ENCODE measurements at regions not wholly inside any gene's neighbourhood (a gene's known extent, or its start where the extent isn't known, plus 50 kb on each side); places are given as distances from the start of the nearest gene placed in this dataset.

DNA sequence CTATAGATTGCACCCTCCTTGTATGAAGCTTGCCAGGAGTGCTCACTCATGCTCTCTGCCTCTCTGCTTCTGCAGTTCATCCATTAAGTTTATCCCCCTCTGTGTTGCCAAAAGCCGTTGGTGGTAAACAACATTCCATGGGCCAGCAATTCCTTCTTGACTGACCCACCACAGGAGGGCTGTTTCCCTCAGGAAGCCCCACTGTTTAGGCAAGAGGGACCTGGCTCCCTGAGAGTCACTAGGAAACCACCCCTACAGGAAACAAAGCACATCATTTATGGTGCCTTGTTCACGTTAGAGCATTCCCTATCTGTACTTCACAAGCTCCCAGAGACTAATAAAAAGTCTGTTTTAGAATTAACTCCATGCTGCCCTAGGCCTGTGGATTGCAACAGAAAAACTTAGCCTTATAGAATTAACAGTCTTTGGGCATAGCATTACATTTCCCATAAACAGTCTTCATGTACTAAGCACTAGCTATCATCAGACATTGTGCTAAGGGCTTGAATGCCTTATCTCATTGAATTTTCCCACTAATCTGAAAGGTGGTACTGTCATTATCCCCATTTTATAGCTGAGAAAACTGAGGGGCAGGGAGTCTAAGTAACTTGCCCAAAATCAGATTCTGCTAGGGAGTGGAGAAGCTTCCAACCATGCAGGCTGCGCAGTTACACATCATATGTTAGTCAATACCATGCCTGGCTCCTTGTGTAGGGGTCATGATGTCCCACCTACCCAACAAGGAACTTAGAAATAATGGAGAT, 149.9 kb downstream of the SHQ1 start:
- DNase-seq: no peak

GRCh38 chr3:72697717-72698116, 150.5 kb downstream of the SHQ1 start:
- DNase-seq: no peak

DNA sequence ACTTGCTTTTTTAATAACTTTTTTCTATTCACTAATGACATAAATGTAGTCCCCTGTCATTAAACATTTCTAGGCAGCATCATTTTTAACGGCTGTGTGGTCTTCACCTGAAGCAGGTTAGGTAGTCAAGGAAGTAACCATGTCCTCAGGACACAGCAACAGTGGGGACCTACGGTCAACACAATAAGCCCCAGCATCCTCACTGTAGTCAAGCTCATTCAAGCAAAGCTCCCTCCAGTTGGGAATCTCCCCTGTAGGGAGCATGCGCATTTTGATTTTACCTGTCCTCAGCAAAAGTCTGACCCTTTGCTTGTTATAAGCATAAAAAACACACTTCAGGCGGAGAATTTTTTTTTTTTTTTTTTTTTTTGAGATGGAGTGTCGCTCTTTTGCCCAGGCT, 151.4 kb downstream of the SHQ1 start:
- DNase-seq: no peak

GRCh38 chr3:72694398-72694797, 153.8 kb downstream of the SHQ1 start:
- DNase-seq: no peak

- DNase-seq: no peak
Measured at GRCh38 chr3:72692990-72693389, 155.3 kb downstream of the SHQ1 start.

DNA sequence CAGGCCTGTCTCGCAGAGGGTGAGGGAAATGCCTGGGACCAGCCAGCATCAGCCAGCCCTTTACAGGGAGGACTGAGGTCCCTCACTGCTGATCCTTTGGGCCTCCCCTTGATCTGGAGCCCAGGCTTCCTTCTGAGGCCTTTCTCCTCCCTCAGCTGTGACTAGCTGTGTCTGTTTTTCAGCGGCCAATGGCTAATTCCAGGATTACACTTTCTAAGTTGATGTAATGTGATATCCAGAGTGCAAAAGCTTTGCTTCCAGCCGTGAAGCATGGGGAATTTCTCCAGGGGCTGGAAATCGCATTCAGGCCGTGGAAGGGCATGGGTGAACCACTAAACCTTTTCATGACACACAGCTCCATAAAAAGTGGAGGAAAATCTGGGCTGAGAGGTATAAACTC, 157.6 kb downstream of the SHQ1 start:
- DNase-seq: no peak

DNA sequence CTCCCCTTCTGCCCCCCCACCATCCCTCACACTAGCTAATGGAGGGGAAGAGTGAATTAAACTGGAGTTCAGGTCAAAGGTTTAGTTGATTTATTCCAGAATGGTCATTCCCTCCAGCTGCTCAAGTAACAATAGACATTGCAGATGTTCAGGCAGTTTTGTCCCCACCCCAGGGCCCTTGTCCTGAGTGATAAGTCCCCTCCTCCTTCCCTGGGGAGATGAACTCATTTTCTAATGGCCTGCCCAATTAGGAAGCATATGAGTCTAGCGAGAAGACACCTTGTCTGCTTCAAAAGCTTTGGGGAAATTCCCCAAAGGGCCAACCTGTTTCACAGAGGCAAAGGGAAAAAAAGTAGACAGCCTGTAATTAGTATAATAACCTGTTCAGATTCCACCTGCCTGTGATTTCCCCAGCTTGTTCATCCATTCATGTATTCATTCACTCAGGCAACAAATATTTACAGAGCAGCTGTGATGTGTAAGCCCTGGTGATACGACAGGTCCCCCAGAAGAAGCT, 165.3 kb downstream of the SHQ1 start:
- peak; percentile 61 for DNase-seq

DNA sequence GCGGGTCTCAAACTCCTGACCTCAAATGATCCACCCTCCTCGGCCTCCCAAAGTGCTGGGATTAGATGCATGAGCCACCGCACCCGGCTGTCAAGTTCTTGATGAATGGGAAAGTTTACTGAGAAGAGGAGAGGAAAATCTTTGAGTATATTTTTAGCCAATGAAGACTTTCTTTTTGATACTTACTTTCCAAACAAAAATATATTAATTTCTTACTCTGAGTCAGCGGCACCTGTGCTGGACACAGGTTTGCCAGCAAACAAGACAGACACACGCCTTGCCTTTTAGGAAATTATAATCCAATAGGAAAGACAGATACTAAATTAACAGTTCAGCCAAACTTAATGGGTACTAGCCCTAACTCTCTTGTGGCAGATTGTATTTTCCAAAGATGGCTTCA, 166.6 kb downstream of the SHQ1 start:
- DNase-seq: no peak

GRCh38 chr3:72680766-72681165, 167.5 kb downstream of the SHQ1 start:
- DNase-seq: no peak

DNA sequence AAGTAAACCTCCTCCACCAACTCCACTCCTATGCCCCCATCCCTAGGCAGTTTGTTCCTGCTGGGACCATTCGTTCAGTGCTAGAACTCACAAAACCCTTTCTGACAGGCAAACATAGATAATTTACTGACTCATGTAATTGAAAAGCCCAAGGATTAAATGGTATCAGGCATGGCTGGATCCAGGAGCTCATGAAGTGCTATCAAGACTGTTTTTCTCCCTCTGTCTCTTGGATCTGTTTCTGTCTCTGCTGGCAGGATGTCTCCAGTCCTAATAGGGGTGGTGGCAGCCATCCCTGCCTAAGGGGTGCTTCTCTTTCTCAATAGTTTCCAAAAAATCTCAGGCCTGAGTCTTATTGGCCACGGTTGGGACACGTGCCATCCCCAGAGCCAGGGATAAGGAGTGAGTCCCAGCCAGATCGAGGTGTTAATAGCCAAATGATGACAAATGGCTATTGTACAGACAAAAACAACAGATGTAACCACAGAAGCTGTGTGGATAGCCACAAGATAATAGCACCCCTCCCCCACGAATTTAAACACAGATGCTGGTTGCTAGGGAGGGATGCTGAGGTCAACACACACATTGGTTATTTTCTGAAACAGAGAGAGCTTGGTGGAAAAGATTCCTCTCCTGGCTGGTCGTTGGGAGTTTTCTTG, 168.6 kb downstream of the SHQ1 start:
- no peak for DNase-seq

DNA sequence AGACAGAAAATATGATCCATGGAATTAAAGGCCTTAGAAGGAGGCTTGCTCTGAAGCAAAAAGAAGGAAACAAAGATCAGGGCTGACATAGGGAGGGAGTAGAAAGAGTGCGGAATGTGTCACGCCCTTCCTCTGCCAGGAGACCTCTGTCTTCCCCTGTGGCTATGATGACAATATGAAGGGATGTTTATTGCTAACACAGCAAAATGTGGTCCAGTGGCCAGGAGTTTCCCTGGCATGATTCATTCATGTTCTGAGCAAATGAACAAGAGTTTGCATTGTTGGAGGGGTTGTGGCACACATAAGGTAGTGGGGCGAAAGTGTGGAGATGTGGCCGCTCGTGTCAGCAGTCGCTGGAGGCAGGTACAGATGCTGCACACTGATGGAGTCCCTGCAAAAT, 169.4 kb downstream of the SHQ1 start:
- no peak for DNase-seq

DNA sequence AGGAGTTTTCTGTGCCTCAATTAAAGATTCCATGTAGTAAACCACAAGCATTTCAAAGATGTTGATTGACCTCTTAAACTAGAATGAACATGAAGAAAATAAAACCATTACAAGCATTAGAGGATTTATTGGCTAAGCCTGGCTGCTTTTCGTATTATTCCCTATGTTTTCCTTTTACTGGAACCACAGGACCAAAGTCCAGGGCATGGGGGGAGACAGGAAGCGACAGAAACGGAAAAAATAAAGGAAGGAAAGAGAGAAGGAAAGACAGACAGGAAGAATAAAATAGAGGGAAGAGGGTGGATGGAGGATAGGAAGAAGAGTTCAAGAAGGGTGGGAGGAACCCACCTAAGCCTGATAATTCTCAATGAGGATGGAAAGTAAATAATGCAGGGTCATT, 169.9 kb downstream of the SHQ1 start:
- DNase-seq: no peak

DNA sequence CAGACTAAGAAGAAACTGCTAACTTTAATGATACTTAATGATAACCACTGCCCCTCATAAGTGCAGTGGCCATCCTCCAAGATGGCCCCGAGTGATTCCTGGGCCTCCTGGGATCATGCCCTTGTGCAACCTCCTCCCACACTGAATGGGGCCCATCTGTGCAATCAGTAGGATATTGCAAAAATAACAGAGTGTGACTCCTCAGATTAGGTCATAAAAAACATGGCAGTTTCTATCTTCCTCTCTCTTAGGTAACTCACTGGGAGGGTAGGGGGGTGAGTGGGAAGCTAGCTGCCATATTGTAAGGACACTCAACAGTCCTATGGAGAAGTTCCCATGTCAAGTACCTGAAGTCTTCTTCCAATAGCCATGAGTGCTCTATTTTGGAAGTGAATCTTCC, 173.0 kb downstream of the SHQ1 start:
- DNase-seq: no peak

GRCh38 chr3:72673011-72673771, 175.1 kb downstream of the SHQ1 start:
- DNase-seq: no peak

DNA sequence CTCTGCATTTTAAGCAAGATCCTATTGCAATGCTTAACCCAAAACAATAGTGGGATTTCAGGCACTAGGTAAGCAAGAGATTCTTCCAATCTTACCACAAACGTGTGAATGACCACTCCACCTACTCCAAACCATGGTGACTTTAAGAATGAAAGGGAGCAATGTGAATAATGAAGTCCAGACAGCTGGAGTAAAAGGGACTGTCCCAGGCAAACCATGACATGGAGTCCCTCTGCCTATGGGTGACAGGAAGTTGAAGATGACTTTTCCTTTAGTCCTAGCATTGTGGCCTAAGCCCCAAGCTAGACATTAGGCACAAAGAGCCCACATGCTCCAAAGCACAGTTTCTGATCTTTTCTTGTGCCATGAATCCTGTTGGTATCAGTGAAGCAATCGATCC, 179.0 kb downstream of the SHQ1 start:
- DNase-seq: no peak

DNA sequence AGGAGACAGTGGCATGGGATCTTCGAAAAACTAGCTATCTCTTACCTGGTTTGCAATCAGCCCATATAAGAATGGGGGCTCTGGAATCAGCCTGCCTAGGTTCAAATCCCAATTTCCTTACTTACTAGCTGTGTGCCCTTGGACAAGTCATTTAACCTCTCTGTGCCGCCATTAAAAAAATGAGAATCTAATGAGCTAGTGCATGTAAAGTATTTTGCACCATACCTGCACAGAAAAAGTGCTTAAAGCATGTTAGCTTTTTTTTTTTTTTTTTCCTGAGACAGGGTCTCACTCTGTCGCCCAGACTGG, 181.8 kb downstream of the SHQ1 start:
- no peak for DNase-seq

DNA sequence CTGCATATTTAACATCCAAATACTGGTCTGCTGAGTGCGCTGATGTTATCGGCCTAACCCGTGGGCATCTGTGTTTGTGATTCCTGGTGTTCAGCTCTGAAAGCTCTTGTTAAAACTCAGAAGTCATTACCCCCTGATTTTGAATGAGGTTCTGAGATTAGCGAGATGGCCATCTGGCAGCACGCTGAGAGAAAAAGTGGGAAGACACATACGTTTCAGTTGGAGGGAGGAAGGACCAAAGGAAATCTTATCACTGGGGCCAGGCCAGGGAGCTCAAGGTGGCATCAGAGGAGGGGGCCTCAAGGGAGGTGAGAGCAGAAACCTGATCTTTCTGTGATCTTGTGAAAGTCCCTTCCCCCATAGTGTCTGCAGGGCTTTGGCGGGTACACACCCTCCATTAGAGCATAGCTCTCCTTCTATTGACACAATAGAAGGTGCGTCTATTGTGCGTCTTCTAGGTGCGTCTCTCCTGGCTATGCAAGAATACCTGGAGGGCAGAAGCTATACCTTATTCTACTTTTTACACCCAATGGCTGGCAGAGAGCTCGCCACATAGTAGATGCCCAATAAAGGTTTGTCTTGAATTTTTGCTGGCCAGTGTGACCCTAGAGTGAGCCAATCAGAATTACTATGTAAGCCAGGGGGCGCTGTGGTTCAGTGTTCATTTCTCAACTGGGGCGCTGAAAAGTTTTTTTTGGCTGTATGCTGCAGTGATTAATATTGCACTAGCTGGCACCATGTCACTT, 182.4 kb downstream of the SHQ1 start:
- no peak for DNase-seq

GRCh38 chr3:72665103-72665502, 183.1 kb downstream of the SHQ1 start:
- DNase-seq: no peak

DNA sequence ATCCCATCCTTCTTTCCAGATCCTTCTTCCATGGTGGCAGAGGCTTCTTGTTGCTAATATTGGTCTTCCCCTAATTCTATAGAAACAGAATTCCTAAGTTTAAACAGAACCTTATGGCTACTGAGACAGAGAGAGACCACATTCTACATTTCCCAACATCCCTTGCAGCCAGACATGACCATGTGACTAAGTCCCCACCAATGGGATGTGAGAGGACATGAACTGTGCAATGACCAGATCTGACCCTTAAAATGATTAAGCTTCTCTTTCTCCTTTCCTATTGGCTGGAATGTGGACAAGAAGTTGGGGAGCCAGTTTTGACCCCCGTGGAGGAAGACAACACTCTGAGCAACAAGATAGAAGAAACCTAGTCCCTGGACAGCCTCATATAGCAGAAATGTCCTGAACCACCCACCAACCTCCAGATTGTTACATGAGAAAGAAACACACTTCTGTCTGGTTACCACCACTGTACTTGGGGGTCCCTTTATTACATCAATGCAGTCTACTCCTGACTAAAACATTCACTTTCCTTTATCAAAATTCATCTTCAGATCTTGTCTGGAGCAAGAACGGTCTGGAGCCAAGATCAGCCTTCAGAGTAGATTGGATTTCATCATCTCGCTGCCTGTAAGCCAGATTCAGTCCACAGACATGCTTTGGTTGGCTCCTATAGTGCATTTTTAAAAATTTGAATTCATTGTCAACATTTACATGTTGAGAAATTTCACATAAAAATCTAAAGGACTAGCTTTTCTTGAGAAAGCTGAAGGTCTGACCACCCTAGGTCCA, 183.9 kb downstream of the SHQ1 start:
- DNase-seq: no peak

DNA sequence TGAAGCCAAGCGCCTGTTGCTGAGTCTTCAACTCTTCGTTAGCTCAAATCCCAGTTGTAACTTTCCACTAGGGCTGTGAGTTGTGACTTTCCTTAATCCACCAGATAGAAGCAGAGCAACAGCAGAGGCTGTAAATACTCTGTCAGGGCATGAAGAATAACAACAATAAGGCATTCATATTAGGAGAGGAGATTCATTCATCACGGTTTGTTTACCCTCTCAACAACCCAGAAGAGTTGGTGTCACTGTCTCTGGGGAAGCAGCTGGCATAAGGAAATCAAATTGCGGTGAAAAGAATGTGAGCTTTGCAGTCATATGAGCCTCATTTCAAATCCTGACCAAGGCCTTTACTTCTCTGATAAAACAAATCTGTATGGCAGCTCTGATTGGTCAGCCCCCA, 184.8 kb downstream of the SHQ1 start:
- peak; percentile 16 for DNase-seq

DNA sequence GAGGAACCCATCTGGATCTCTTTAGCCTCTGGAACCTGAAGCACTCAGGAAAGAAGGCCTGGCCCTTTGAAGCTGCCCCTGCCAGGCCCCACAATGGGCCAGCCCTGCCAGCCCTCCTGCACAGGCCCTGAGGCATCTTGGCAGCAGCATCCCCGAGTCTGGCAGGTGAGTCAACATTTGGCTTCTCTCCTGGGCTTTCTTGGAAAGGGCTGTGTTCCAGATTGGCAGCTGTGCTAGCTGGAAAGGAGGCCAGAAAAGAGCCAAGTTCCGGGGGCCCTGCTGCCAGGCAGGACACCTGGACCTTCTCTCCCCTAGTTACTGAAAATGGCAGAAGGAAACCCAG, 187.2 kb downstream of the SHQ1 start:
- peak; percentile 90 for DNase-seq

DNA sequence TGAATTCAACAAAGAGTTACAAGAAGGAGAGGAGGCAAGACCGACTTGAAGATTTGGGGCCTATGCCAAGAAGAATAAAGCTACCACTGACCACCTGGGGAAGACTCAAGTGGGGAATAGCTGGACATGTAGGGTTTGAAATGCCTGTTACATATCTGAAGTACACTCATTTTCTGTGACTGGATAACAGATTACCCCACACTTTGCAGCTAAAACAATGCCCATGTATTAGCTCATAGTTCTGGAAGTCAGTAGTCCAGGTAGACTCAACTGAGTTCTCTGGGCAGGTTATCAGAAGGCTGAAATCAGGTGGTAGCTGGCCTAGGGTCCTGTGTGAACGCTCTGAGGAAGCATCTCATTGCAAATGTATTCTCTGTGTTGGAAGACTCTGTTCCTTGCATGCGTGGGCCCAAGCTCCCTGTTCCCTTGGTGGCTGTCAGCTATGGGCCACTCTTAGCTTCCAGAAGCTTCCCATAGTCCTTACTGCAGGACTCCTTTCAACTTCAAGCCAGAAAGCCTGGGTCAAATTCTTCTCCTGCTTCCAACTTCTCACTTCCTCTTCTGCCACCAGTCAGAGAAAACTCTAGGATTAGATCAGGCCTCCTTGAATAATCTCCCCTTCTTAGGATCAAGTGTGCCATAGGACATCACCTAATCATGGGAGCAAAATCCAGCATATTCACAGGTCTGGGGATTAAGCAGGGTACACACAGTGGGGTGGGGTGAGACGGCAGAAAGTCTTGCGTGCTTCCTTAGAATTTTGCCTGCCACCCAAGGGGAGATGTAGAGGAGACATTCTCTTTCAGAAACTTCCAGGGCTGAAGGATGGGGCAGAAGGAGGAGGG, 187.8 kb downstream of the SHQ1 start:
- no peak for DNase-seq
